ENCODE measurements at regions not wholly inside any gene's neighbourhood (a gene's known extent, or its start where the extent isn't known, plus 50 kb on each side); places are given as distances from the start of the nearest gene placed in this dataset.

- WGBS, 2 donors: 86 to 89% methylated on average over 13 of the region's 13 CpGs
- FAIRE-seq (no peak), DNase-seq (no peak), ATAC-seq (no peak)
- Histone ChIP-seq H3K27ac (no peak overlapping the region), H3K4me3 (no peak overlapping the region), H3K4me1 (peaks cover 28 to 38% (median 32%) of the 10 kb centered on the region in 3 donors), H3K36me3 (no peaks in the 10 kb centered on the region), H3K9me3 (no peaks in the 10 kb centered on the region), H3K27me3 (no peaks in the 10 kb centered on the region)
- TF ChIP-seq CTCF (IDR thresholded peaks at IDR 0.05): no peak
- intact Hi-C loops (cut with DNase I): no loop called here
Measured at GRCh38 chr16:85522308-85522841, 90.7 kb upstream of the GSE1 start.

GRCh38 chr16:85522842-85523601 is 90.1 kb upstream of the GSE1 start:
- Histone ChIP-seq H3K27me3 (no peaks in the 10 kb centered on the region), H3K4me3 (no peak overlapping the region), H3K27ac (peak overlapping the region in 2 of 4 donors; percentile 27 to 41), H3K9me3 (no peaks in the 10 kb centered on the region), H3K36me3 (no peaks in the 10 kb centered on the region), H3K4me1 (peaks cover 28 to 38% (median 32%) of the 10 kb centered on the region in 3 donors)
- WGBS, 2 donors: 68 to 69% methylated on average over 13 of the region's 13 CpGs
- intact Hi-C loops (cut with DNase I): no loop called here
- no peak for DNase-seq
- no peak for TF ChIP-seq CTCF (IDR thresholded peaks at IDR 0.05)
- FAIRE-seq: no peak
- peak in 3 of 4 donors; percentile 8 to 48 (median 38) for ATAC-seq

- Histone ChIP-seq H3K4me3 (no peak overlapping the region), H3K9me3 (no peaks in the 10 kb centered on the region), H3K27me3 (no peaks in the 10 kb centered on the region), H3K27ac (peak overlapping the region in 2 of 4 donors; percentile 27 to 41), H3K36me3 (no peaks in the 10 kb centered on the region), H3K4me1 (peaks cover 28 to 38% (median 32%) of the 10 kb centered on the region in 3 donors)
- DNase-seq: peak in 5 of 6 donors; percentile 48 to 91 (median 80)
- peak; percentile 47 to 77 (median 70) for ATAC-seq
- WGBS, 2 donors: 37 to 45% methylated on average over 22 of the region's 22 CpGs
- no peak for TF ChIP-seq CTCF (IDR thresholded peaks at IDR 0.05)
- intact Hi-C loops (cut with DNase I): no loop called here
- FAIRE-seq: no peak
Measured at GRCh38 chr16:85523602-85524364, 89.3 kb upstream of the GSE1 start.

GRCh38 chr16:85524365-85524629 is 88.8 kb upstream of the GSE1 start:
- Histone ChIP-seq H3K36me3 (no peaks in the 10 kb centered on the region), H3K4me1 (peaks cover 28 to 38% (median 32%) of the 10 kb centered on the region in 3 donors), H3K4me3 (no peak overlapping the region), H3K9me3 (no peaks in the 10 kb centered on the region), H3K27ac (peak overlapping the region in 1 of 4 donors; percentile 25), H3K27me3 (no peaks in the 10 kb centered on the region)
- no peak for TF ChIP-seq CTCF (IDR thresholded peaks at IDR 0.05)
- ATAC-seq: no peak
- WGBS, 2 donors: 22 to 38% methylated on average over 8 of the region's 8 CpGs
- DNase-seq: peak in 1 of 6 donors; percentile 68
- FAIRE-seq: no peak
- intact Hi-C loops (cut with DNase I): no loop called here

All from pancreas (tissue), 10 donors.